ENCODE measurements at regions not wholly inside any gene's neighbourhood (a gene's known extent, or its start where the extent isn't known, plus 50 kb on each side); places are given as distances from the start of the nearest gene placed in this dataset.

DNA sequence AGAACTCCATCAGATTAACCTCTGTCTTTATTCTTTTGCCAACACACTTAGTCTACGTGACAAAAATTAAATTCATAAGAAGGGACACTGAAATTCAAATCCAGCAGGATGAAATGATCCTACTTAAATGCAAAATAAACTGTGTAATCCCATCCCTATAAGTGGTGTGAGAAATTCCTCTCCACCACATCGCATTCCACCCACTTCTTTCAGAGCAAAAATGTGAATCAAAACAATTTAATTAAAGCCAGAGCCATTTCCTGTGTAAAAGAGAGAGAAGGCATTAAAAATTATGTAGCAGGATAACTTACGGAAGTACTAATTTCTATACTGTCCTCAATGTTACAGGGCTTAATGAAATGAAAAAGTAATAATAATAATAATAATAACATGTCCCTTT is 844.3 kb downstream of the GALC start:
- H3K36me3 ChIP-seq = no peaks in the 10 kb centered on the region
- no peak overlapping the region for H3K27ac ChIP-seq
- no peaks in the 10 kb centered on the region for H3K4me1 ChIP-seq (ENCODE audit: low read depth)
- H3K4me3 ChIP-seq = no peak overlapping the region
- TF ChIP-seq, protein P1, sequence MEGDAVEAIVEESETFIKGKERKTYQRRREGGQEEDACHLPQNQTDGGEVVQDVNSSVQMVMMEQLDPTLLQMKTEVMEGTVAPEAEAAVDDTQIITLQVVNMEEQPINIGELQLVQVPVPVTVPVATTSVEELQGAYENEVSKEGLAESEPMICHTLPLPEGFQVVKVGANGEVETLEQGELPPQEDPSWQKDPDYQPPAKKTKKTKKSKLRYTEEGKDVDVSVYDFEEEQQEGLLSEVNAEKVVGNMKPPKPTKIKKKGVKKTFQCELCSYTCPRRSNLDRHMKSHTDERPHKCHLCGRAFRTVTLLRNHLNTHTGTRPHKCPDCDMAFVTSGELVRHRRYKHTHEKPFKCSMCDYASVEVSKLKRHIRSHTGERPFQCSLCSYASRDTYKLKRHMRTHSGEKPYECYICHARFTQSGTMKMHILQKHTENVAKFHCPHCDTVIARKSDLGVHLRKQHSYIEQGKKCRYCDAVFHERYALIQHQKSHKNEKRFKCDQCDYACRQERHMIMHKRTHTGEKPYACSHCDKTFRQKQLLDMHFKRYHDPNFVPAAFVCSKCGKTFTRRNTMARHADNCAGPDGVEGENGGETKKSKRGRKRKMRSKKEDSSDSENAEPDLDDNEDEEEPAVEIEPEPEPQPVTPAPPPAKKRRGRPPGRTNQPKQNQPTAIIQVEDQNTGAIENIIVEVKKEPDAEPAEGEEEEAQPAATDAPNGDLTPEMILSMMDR (IDR thresholded peaks at IDR 0.05; ENCODE audit: low read depth, low read length) = no peak
- DNase-seq (ENCODE audit: low read depth in 1 of 2, low spot score in 1 of 2) = no peak
- no peaks in the 10 kb centered on the region for H3K27me3 ChIP-seq
- H3K9me3 ChIP-seq (ENCODE audit: low read depth) = no peaks in the 10 kb centered on the region

DNA sequence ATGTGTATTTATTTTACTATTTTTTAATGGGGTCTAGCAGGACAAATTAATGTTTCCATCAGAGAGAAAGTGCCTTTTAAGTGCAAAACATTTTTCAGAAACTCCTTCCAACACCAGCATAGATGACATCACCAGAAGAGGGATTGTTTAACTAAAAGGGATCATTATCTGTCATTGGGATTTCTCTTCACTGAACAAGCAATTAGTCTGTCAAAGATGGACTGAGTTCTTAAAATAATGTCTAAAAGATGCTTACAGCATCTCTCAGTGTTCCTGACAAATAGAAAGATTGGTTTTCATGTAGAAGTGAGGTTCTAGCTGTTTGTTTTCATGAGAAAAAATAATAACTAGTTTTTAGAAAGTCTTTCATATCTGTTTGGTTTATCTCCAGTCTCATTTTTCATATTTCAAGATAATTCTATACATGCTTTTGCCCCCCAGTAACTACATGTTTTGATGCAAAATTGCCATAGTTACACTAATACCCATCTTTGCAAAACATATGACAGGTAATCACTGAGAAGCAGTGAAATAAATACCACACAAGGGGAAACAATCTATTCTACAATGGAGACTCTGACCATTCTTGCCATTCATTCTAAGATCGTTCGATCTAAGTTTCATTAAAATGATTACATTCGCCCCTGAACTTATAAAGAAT is 850.3 kb downstream of the GALC start:
- H3K27me3 ChIP-seq = no peaks in the 10 kb centered on the region
- H3K9me3 ChIP-seq (ENCODE audit: low read depth) = no peaks in the 10 kb centered on the region
- TF ChIP-seq, protein P1 (IDR thresholded peaks at IDR 0.05; ENCODE audit: low read depth, low read length) = no peak
- no peak for DNase-seq (ENCODE audit: low read depth in 1 of 2, low spot score in 1 of 2)
- H3K27ac ChIP-seq = no peak overlapping the region
- H3K36me3 ChIP-seq = no peaks in the 10 kb centered on the region
- no peak overlapping the region for H3K4me3 ChIP-seq
- no peaks in the 10 kb centered on the region for H3K4me1 ChIP-seq (ENCODE audit: low read depth)

DNA sequence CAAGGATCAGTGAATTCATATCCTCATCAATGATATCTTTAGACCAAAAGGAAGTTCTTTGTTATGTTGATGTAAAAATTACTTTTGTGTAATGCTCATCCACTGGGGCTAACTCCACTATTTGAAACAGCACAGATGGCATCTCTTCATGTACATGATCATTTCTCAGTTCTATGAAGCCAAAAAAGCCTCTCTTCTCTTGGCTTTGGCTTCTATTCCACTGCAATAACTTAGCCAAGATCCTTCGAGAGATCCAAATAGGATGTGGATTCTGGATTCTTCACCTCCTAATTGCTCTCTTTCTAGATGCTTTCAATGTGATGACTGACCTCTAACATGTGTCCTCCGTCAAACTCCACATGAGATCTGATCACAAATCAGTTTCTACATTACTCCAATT is 851.2 kb downstream of the GALC start:
- no peak for DNase-seq (ENCODE audit: low read depth in 1 of 2, low spot score in 1 of 2)
- TF ChIP-seq, protein P1 (IDR thresholded peaks at IDR 0.05; ENCODE audit: low read depth, low read length) = no peak
- Histone ChIP-seq H3K4me3 (no peak overlapping the region), H3K36me3 (no peaks in the 10 kb centered on the region), H3K27me3 (no peaks in the 10 kb centered on the region), H3K27ac (no peak overlapping the region), H3K4me1 (ENCODE audit: low read depth) (no peaks in the 10 kb centered on the region), H3K9me3 (ENCODE audit: low read depth) (no peaks in the 10 kb centered on the region)

DNA sequence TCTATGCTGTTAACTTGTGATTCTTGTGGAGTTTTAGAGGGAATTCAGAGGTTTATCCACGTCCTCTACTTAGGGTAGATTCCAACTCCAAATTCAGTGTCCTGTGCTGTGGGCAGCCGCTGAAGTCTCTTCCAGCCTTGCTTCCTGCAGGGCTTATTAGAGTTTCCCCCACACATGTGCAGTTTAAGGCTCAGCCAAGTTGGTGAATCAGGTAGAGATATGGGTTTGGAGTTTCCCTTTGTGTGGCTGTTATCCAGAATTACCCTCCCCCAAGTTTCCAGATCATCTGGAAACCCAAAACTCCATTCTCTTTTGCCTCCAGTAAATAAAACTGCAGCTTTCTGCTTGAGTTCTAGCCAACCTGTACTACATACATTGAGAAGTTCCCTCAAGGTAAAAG is 853.7 kb downstream of the GALC start:
- Histone ChIP-seq H3K36me3 (no peaks in the 10 kb centered on the region), H3K4me1 (ENCODE audit: low read depth) (no peaks in the 10 kb centered on the region), H3K27me3 (no peaks in the 10 kb centered on the region), H3K27ac (no peak overlapping the region), H3K9me3 (ENCODE audit: low read depth) (no peaks in the 10 kb centered on the region), H3K4me3 (no peak overlapping the region)
- DNase-seq (ENCODE audit: low read depth in 1 of 2, low spot score in 1 of 2) = peak in 1 of 2 donors; percentile 7
- TF ChIP-seq, protein P1 (IDR thresholded peaks at IDR 0.05; ENCODE audit: low read depth, low read length) = no peak

DNA sequence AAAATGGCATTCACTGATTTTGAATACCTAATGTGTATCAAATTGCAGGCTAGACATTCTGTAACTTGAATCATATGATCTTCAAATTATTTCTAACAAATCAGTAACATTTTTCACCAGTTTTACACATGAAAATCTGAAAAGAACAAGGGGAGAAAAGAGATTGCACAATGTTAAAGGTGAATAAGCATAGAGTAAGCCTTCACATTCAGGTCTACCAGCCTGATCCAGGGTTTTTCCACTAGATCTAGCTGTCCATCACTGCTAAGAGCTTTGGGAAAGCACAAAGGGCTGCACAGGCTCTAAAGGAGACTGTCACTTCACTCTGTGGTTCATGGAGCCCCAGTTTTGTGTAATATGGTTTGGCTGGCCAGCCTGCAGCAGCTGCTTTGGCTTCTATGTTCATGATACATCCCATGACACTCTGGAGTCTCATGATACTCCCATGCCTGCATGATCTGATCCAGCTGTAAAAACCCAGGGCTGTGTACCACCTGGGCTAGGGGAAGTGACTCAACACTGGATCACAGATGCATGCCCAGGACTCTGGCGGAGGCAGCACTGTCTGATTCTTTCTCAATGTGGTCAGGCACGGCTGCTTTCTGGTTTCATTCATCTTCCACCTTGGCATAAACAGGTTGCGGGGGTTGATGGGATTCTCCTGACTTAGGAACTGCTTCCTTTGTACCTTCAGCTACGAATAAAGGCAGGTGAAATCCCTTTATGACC is 859.7 kb downstream of the GALC start:
- TF ChIP-seq, protein P1 (IDR thresholded peaks at IDR 0.05; ENCODE audit: low read depth, low read length) = no peak
- no peak overlapping the region for H3K27ac ChIP-seq

More for the DNA sequence above, 859.7 kb downstream of the GALC start:
- peak in 1 of 2 donors; percentile 31 for DNase-seq (ENCODE audit: low read depth in 1 of 2, low spot score in 1 of 2)
- Histone ChIP-seq H3K36me3 (no peaks in the 10 kb centered on the region), H3K9me3 (ENCODE audit: low read depth) (no peaks in the 10 kb centered on the region), H3K4me1 (ENCODE audit: low read depth) (no peaks in the 10 kb centered on the region), H3K4me3 (no peak overlapping the region), H3K27me3 (no peaks in the 10 kb centered on the region)
